ENCODE measurements at regions not wholly inside any gene's neighbourhood (a gene's known extent, or its start where the extent isn't known, plus 50 kb on each side); places are given as distances from the start of the nearest gene placed in this dataset.
A peak's percentile ranks its signal among the peaks of the same experiment; 100 is the strongest.

DNA sequence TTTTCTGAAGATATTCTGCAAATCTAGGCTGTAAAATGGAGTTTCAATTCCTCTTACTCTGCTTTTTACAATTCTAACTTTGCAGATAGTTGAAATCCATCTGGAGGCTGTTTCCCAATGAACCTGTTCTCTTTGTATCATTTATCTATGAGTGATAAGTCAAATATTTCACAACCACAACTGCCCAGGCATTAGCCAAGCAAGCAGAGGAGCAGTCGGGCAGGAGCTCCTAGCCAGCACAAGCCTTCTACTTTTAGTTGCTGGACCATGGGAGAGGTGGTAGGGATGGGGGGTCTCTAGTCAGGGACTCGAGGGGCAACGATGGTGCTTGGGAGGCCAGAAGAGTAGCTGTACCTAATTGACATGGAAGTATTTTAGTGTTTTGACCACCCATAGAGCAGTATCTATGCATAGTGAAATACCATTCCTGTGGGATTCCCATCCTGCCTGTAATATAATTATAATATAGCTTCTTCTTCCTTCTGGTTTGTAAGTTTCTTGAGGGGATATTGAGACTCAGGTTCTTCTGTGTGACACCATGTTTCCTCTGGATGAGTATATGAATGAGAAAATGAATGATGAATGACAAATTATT lies 353.5 kb upstream of the IL12A start:
- Histone ChIP-seq H3K4me1 (peaks cover 0 to 14% (median 0%) of the 10 kb centered on the region in 4 donors), H3K27me3 (no peaks in the 10 kb centered on the region), H3K4me3 (no peak overlapping the region), H3K9me3 (no peaks in the 10 kb centered on the region), H3K27ac (no peak overlapping the region), H3K36me3 (no peaks in the 10 kb centered on the region)
- no peak for DNase-seq
- TF ChIP-seq, protein P1, sequence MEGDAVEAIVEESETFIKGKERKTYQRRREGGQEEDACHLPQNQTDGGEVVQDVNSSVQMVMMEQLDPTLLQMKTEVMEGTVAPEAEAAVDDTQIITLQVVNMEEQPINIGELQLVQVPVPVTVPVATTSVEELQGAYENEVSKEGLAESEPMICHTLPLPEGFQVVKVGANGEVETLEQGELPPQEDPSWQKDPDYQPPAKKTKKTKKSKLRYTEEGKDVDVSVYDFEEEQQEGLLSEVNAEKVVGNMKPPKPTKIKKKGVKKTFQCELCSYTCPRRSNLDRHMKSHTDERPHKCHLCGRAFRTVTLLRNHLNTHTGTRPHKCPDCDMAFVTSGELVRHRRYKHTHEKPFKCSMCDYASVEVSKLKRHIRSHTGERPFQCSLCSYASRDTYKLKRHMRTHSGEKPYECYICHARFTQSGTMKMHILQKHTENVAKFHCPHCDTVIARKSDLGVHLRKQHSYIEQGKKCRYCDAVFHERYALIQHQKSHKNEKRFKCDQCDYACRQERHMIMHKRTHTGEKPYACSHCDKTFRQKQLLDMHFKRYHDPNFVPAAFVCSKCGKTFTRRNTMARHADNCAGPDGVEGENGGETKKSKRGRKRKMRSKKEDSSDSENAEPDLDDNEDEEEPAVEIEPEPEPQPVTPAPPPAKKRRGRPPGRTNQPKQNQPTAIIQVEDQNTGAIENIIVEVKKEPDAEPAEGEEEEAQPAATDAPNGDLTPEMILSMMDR (IDR thresholded peaks at IDR 0.05) = no peak
- intact Hi-C loops (cut with DNase I; ENCODE audit: low total_unique reads) = no loop called here

DNA sequence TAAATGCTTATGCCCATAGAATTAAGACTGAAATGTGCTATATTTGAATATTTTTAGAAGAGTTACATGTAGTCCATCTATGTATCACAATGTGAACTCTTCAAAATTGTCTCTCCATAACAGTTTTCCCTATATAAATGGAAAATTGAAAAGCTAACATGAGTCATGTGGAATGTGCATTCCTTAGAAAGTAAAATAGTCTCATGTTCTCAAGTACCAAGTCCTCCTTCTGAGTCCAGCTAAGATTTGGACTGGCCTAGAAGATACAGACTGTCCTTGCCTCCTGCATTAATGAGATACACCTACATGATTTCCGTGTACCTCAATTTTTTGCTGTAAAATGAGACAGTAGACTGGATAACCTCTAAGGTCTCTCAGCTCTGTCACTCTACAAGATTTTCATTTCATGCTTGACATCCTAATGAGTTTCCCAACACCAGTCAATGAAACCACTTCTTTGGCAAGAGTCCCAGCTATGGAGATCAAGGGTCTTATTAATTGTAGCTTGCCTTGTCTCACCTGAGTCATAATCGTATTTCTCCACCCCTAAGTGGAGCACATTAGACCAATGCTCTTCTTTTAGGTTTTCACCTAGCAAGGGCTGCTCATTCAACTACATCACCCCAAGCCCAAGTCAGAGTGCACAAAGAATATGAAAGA lies 350.6 kb upstream of the IL12A start:
- TF ChIP-seq, protein P1 (IDR thresholded peaks at IDR 0.05) = no peak
- peak overlapping the region in 1 of 2 donors; percentile 8 for H3K27ac ChIP-seq
- intact Hi-C loops (cut with DNase I; ENCODE audit: low total_unique reads) = no loop called here

DNA sequence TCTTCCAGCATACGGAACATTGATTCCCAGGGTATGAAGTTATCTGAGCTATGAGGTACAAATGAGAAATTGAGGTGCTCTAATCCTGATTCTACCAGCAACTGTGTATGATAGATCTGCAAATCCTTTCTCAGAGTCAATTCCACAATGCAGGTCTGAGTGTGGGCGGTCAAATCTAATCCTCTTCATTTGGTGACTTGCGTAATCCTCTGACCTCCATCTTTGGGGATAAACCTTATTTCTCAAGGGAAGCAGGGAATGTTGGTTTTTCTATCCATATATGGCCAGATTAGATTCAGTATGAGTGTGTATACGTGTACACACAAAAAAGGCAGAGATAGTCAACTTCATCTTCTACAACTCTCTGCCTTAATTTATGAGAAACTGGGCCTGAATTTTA lies 348.4 kb upstream of the IL12A start:
- no peak for DNase-seq
- Histone ChIP-seq H3K4me3 (no peak overlapping the region), H3K9me3 (no peaks in the 10 kb centered on the region), H3K4me1 (peaks cover 0 to 15% (median under 1%) of the 10 kb centered on the region in 4 donors), H3K36me3 (no peaks in the 10 kb centered on the region), H3K27me3 (no peaks in the 10 kb centered on the region), H3K27ac (no peak overlapping the region)
- intact Hi-C loops (cut with DNase I; ENCODE audit: low total_unique reads) = no loop called here
- TF ChIP-seq, protein P1 (IDR thresholded peaks at IDR 0.05) = no peak

More for the DNA sequence above, 350.6 kb upstream of the IL12A start:
- Histone ChIP-seq H3K4me1 (peaks cover 0 to 14% (median 0%) of the 10 kb centered on the region in 4 donors), H3K9me3 (no peaks in the 10 kb centered on the region), H3K27me3 (no peaks in the 10 kb centered on the region), H3K36me3 (no peaks in the 10 kb centered on the region), H3K4me3 (no peak overlapping the region)
- DNase-seq = no peak

DNA sequence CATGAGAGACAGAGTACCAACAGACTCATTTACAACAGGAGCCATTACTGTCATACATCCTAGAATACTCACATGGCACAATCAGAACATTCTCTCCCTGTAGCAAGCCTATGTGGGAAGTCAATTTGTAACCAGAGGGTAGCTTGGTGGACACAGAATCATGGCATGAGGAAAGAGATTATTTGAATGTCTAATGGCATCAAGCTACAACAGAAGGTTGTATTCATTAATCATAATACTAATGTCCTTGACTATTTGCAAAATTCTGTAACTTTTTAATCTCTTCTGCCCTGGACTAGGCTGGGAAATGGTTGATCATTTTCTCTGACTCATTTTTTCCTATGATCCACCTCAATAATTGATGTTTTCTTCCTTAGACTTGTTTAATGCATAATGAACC lies 345.2 kb upstream of the IL12A start:
- DNase-seq = no peak
- no peak overlapping the region for H3K4me3 ChIP-seq
- H3K9me3 ChIP-seq = no peaks in the 10 kb centered on the region
- H3K27me3 ChIP-seq = no peaks in the 10 kb centered on the region
- H3K36me3 ChIP-seq = no peaks in the 10 kb centered on the region
- H3K27ac ChIP-seq = no peak overlapping the region
- peaks cover 3 to 17% (median 8%) of the 10 kb centered on the region in 4 donors for H3K4me1 ChIP-seq
- intact Hi-C loops (cut with DNase I; ENCODE audit: low total_unique reads) = no loop called here
- TF ChIP-seq, protein P1 (IDR thresholded peaks at IDR 0.05) = no peak

DNA sequence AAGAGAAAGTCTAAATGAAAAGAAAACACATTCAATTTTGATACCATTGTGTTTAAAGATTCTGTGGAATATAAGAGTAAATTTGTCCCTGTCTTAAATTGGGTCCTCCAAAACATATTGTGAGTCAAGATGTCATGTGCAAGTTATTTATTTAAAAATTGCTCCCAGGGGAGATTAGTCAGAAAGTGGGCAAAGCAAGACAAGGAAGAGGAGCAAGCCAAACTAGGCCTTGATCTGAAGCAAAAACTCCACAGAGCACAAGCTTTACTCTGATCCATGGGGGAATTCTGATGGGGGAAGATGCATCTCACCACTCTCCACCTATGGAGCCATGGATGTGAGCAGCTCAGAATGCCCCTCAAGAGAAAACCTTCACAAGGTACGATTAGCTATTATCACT lies 342.8 kb upstream of the IL12A start:
- Histone ChIP-seq H3K27ac (peak overlapping the region; percentile 50 to 56), H3K9me3 (no peaks in the 10 kb centered on the region), H3K4me3 (no peak overlapping the region), H3K27me3 (no peaks in the 10 kb centered on the region), H3K4me1 (peaks cover 3 to 16% (median 8%) of the 10 kb centered on the region in 4 donors), H3K36me3 (no peaks in the 10 kb centered on the region)
- TF ChIP-seq, protein P1 (IDR thresholded peaks at IDR 0.05) = no peak
- no peak for DNase-seq
- intact Hi-C loops (cut with DNase I; ENCODE audit: low total_unique reads) = no loop called here
